ENCODE measurements at regions not wholly inside any gene's neighbourhood (a gene's known extent, or its start where the extent isn't known, plus 50 kb on each side); places are given as distances from the start of the nearest gene placed in this dataset.

DNA sequence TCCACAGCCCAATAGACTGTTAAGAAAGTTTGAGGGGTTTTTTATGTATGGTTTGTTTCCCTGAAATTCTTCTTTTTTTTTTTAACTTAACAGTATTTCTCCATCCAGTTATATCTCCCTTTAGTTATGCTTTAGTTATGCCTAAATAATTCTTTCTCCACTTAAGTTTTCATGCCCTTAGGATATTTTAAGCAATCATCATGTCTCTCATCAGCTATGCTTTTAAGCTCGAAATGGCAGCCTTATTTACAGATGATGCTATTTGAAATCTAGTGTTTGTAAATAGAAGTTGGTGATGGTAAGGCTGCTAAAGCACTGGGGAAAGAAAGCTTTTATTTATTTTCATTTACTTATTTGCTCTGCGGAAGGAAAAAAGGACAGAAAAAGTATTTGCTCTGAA lies 439.3 kb downstream of the TFAP2B start:
- Mint-ChIP-seq H3K4me1 (no peaks in the 10 kb centered on the region), H3K9me3 (peaks cover 0 to 3% (median 0%) of the 10 kb centered on the region in 3 donors), H3K4me3 (no peak overlapping the region), H3K27me3 (no peaks in the 10 kb centered on the region), H3K36me3 (no peaks in the 10 kb centered on the region), H3K27ac (no peak overlapping the region)
- no peaks in the 10 kb centered on the region for H3K27me3 ChIP-seq (replicated peaks in 1 of 2; ENCODE audit: control insufficient read depth in 2 of 2, extremely low read depth in 1 of 2, insufficient read depth in 2 of 2, low read length in 1 of 2)
- H3K9me3 ChIP-seq, result no peaks in the 10 kb centered on the region
- ATAC-seq (replicated peaks in 1 of 4) (no peak), DNase-seq (no peak)
- H3K4me1 ChIP-seq (ENCODE audit: control insufficient read depth in 1 of 2, extremely low read depth in 1 of 2, insufficient read depth in 2 of 2, low read length in 2 of 2), result no peaks in the 10 kb centered on the region
- no peak overlapping the region for H3K27ac ChIP-seq (ENCODE audit: low read length)
- no peak overlapping the region for H3K4me3 ChIP-seq (ENCODE audit: control insufficient read depth in 1 of 2, extremely low read depth in 1 of 2, low read length in 1 of 2)
- POLR2A ChIA-PET, result no interaction called here
- no peaks in the 10 kb centered on the region for H3K36me3 ChIP-seq (ENCODE audit: control insufficient read depth in 2 of 2, extremely low read depth in 1 of 2, insufficient read depth in 1 of 2, low read length in 1 of 2)
- no CpG with 5 or more reads among the region's 2 CpGs for WGBS (ENCODE audit: insufficient coverage)
- CTCF ChIA-PET, result no interaction called here

DNA sequence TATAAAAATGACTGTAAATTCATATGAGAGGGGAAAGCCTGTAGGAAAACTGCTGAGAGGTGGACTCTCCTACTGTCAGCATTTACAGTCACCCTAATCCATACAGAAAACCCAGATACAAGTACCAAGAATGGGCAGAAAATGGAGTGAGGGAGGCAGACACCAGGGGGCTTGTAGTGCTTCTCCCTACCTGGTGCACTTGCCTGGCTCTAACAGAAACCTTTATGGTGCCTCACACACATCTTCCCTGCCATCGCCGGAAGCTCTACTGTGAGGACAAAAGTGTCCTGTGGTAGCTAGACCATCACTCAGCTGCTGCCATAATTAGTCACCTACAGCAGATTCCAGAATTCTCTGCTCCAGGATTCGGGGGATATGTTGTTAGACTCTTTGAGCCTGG lies 441.3 kb downstream of the TFAP2B start:
- POLR2A ChIA-PET, result no interaction called here

DNA sequence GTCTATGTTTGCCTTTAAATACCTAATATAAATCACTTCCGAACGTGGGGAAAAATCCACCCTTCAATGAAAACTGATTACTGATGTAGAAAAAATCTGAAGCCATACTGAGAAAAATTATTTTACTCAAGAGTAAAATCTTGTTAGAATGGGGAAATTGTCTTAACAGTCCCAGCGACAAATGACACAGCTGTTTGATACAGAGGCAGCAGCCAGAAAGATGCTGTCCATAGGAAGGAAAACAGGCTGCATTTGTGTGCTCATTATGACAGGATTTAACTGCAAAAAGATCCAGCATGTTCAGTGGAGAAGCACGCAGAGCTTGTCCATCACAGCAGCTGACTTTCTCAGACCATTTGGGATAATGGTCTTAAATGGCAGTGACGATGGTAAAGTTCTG lies 443.0 kb downstream of the TFAP2B start:
- no peaks in the 10 kb centered on the region for H3K27me3 Mint-ChIP-seq
- no peaks in the 10 kb centered on the region for H3K27me3 ChIP-seq (replicated peaks in 1 of 2; ENCODE audit: control insufficient read depth in 2 of 2, extremely low read depth in 1 of 2, insufficient read depth in 2 of 2, low read length in 1 of 2)
- DNase-seq (no peak), ATAC-seq (replicated peaks in 1 of 4) (no peak)
- no peaks in the 10 kb centered on the region for H3K4me1 Mint-ChIP-seq
- H3K36me3 Mint-ChIP-seq, result no peaks in the 10 kb centered on the region
- peaks cover 0 to 2% (median 2%) of the 10 kb centered on the region in 3 donors for H3K9me3 Mint-ChIP-seq
- CTCF ChIA-PET, result no interaction called here
- H3K27ac ChIP-seq (ENCODE audit: low read length), result no peak overlapping the region
- H3K4me3 ChIP-seq (ENCODE audit: control insufficient read depth in 1 of 2, extremely low read depth in 1 of 2, low read length in 1 of 2), result no peak overlapping the region
- no peak overlapping the region for H3K4me3 Mint-ChIP-seq
- no peaks in the 10 kb centered on the region for H3K36me3 ChIP-seq (ENCODE audit: control insufficient read depth in 2 of 2, extremely low read depth in 1 of 2, insufficient read depth in 1 of 2, low read length in 1 of 2)
- POLR2A ChIA-PET, result no interaction called here
- H3K9me3 ChIP-seq, result no peaks in the 10 kb centered on the region
- H3K4me1 ChIP-seq (ENCODE audit: control insufficient read depth in 1 of 2, extremely low read depth in 1 of 2, insufficient read depth in 2 of 2, low read length in 2 of 2), result no peaks in the 10 kb centered on the region
- 100% methylated on average over 1 of the region's 5 CpGs for WGBS (ENCODE audit: insufficient coverage)
- H3K27ac Mint-ChIP-seq, result no peak overlapping the region

More for the DNA sequence above, 441.3 kb downstream of the TFAP2B start:
- CTCF ChIA-PET, result no interaction called here
- DNase-seq (no peak), ATAC-seq (replicated peaks in 1 of 4) (no peak)
- WGBS (ENCODE audit: insufficient coverage), result no CpG with 5 or more reads among the region's 3 CpGs
- Mint-ChIP-seq H3K4me3 (no peak overlapping the region), H3K4me1 (no peaks in the 10 kb centered on the region), H3K36me3 (no peaks in the 10 kb centered on the region), H3K27ac (no peak overlapping the region), H3K27me3 (no peaks in the 10 kb centered on the region), H3K9me3 (peaks cover 0 to 2% (median 0%) of the 10 kb centered on the region in 3 donors)
- no peaks in the 10 kb centered on the region for H3K4me1 ChIP-seq (ENCODE audit: control insufficient read depth in 1 of 2, extremely low read depth in 1 of 2, insufficient read depth in 2 of 2, low read length in 2 of 2)
- no peak overlapping the region for H3K27ac ChIP-seq (ENCODE audit: low read length)
- H3K27me3 ChIP-seq (replicated peaks in 1 of 2; ENCODE audit: control insufficient read depth in 2 of 2, extremely low read depth in 1 of 2, insufficient read depth in 2 of 2, low read length in 1 of 2), result no peaks in the 10 kb centered on the region
- no peaks in the 10 kb centered on the region for H3K9me3 ChIP-seq
- no peaks in the 10 kb centered on the region for H3K36me3 ChIP-seq (ENCODE audit: control insufficient read depth in 2 of 2, extremely low read depth in 1 of 2, insufficient read depth in 1 of 2, low read length in 1 of 2)
- no peak overlapping the region for H3K4me3 ChIP-seq (ENCODE audit: control insufficient read depth in 1 of 2, extremely low read depth in 1 of 2, low read length in 1 of 2)

DNA sequence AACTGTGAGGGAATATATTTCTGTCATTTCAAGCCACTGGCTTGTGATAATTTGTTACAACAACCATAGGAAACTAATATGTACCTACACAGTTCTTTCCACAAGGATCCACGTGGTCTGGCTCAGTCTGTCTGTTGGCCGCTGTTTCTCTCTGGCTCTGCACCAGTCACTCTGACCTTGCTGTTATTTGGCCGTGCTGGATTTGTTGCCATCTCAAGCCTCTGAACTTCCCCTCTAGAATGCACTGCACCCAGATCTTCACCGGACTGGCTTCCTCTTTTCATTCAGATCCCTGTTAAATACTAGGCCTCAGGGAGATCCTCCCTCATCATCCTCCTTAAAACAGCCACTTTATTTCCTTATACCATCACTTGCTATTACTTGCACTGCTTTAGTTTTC lies 446.8 kb downstream of the TFAP2B start:
- Mint-ChIP-seq H3K4me3 (no peak overlapping the region), H3K9me3 (peaks cover 2 to 5% (median 4%) of the 10 kb centered on the region in 3 donors), H3K27me3 (no peaks in the 10 kb centered on the region), H3K36me3 (no peaks in the 10 kb centered on the region), H3K27ac (no peak overlapping the region), H3K4me1 (no peaks in the 10 kb centered on the region)
- WGBS (ENCODE audit: insufficient coverage), result 31% methylated on average over 4 of the region's 4 CpGs
- ChIA-PET POLR2A (no interaction called here), CTCF (no interaction called here)
- Histone ChIP-seq H3K36me3 (ENCODE audit: control insufficient read depth in 2 of 2, extremely low read depth in 1 of 2, insufficient read depth in 1 of 2, low read length in 1 of 2) (no peaks in the 10 kb centered on the region), H3K9me3 (no peaks in the 10 kb centered on the region), H3K27me3 (replicated peaks in 1 of 2; ENCODE audit: control insufficient read depth in 2 of 2, extremely low read depth in 1 of 2, insufficient read depth in 2 of 2, low read length in 1 of 2) (no peaks in the 10 kb centered on the region), H3K4me1 (ENCODE audit: control insufficient read depth in 1 of 2, extremely low read depth in 1 of 2, insufficient read depth in 2 of 2, low read length in 2 of 2) (no peaks in the 10 kb centered on the region), H3K27ac (ENCODE audit: low read length) (no peak overlapping the region), H3K4me3 (ENCODE audit: control insufficient read depth in 1 of 2, extremely low read depth in 1 of 2, low read length in 1 of 2) (no peak overlapping the region)
- ATAC-seq (replicated peaks in 1 of 4) (no peak), DNase-seq (peak in 1 of 35 experiments; percentile 2)

DNA sequence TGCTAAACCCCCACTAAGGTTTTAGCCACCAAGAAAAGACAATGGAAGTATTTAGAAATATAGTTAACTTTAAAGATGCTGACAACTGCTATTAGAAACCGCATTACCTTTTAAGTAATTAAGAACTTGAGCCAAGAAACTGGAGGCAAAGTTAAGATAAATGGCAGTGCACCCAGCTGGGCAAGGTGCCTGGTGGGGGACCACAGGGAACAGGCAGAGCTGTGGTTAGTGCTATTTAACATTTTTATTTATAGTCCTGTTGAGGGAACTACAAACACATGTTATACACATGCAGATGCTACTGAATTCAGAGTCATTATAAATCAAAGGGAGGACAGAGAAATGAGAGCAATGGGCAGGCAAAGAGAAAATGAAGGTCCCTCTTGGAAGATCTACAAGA lies 447.9 kb downstream of the TFAP2B start:
- Histone ChIP-seq H3K4me3 (ENCODE audit: control insufficient read depth in 1 of 2, extremely low read depth in 1 of 2, low read length in 1 of 2) (no peak overlapping the region), H3K4me1 (ENCODE audit: control insufficient read depth in 1 of 2, extremely low read depth in 1 of 2, insufficient read depth in 2 of 2, low read length in 2 of 2) (no peaks in the 10 kb centered on the region), H3K27me3 (replicated peaks in 1 of 2; ENCODE audit: control insufficient read depth in 2 of 2, extremely low read depth in 1 of 2, insufficient read depth in 2 of 2, low read length in 1 of 2) (no peaks in the 10 kb centered on the region), H3K9me3 (no peaks in the 10 kb centered on the region), H3K27ac (ENCODE audit: low read length) (no peak overlapping the region), H3K36me3 (ENCODE audit: control insufficient read depth in 2 of 2, extremely low read depth in 1 of 2, insufficient read depth in 1 of 2, low read length in 1 of 2) (no peaks in the 10 kb centered on the region)
- Mint-ChIP-seq H3K4me3 (no peak overlapping the region), H3K27me3 (no peaks in the 10 kb centered on the region), H3K4me1 (no peaks in the 10 kb centered on the region), H3K36me3 (no peaks in the 10 kb centered on the region), H3K27ac (no peak overlapping the region), H3K9me3 (peaks cover 5 to 9% (median 6%) of the 10 kb centered on the region in 3 donors)
- no peak for ATAC-seq (replicated peaks in 1 of 4)
- ChIA-PET POLR2A (no interaction called here), CTCF (no interaction called here)
- no peak for DNase-seq
- WGBS (ENCODE audit: insufficient coverage), result no CpG with 5 or more reads among the region's 1 CpG

DNA sequence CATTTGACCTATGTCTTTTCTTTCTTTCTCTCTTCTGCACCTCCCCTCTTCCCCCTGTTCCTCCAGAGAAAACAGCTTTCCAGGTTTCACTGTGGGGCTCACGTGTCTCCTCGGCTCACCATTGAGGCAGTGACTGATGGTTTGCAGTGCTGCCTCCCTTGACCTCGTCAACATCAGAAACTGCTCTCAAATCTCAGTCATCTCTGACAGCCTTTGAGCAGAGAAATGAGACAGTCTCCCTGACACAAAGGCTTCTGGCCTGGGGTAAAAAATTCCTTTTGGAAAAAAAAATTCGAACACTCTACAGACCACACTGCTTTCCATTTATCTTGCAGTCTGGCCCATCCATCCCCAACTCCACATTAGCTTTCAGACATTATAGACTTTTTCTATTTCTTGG lies 450.0 kb downstream of the TFAP2B start:
- CTCF ChIA-PET, result no interaction called here
- POLR2A ChIA-PET, result no interaction called here
- H3K4me1 Mint-ChIP-seq, result no peaks in the 10 kb centered on the region
- no peaks in the 10 kb centered on the region for H3K36me3 Mint-ChIP-seq
- DNase-seq, result no peak
- Histone ChIP-seq H3K27ac (ENCODE audit: low read length) (no peak overlapping the region), H3K9me3 (no peaks in the 10 kb centered on the region), H3K27me3 (replicated peaks in 1 of 2; ENCODE audit: control insufficient read depth in 2 of 2, extremely low read depth in 1 of 2, insufficient read depth in 2 of 2, low read length in 1 of 2) (no peaks in the 10 kb centered on the region), H3K36me3 (ENCODE audit: control insufficient read depth in 2 of 2, extremely low read depth in 1 of 2, insufficient read depth in 1 of 2, low read length in 1 of 2) (no peaks in the 10 kb centered on the region), H3K4me3 (ENCODE audit: control insufficient read depth in 1 of 2, extremely low read depth in 1 of 2, low read length in 1 of 2) (no peak overlapping the region), H3K4me1 (ENCODE audit: control insufficient read depth in 1 of 2, extremely low read depth in 1 of 2, insufficient read depth in 2 of 2, low read length in 2 of 2) (no peaks in the 10 kb centered on the region)
- no peak overlapping the region for H3K4me3 Mint-ChIP-seq
- 70% methylated on average over 3 of the region's 4 CpGs for WGBS (ENCODE audit: insufficient coverage)
- peaks cover 6 to 10% (median 9%) of the 10 kb centered on the region in 3 donors for H3K9me3 Mint-ChIP-seq
- H3K27ac Mint-ChIP-seq, result no peak overlapping the region
- no peaks in the 10 kb centered on the region for H3K27me3 Mint-ChIP-seq
- ATAC-seq (replicated peaks in 1 of 4), result no peak

DNA sequence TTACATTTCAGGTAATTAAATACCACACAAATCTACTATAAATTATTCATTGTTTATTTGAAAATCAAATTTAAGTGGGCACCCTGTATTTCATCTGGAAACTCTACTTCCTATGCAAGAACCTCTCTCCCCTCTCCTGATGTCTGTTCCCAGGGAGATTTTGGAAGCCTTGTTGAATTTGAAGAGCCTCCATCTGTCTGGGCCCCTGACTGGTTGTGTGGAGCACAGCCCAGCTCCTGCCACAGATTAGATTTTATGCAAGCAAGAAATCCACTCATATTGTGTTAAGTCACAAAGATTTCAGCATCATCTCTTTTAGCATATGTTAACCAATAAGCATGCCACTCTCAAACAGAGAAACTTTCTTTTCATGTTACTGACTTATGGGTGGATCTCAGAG lies 451.2 kb downstream of the TFAP2B start:
- no peaks in the 10 kb centered on the region for H3K36me3 ChIP-seq (ENCODE audit: control insufficient read depth in 2 of 2, extremely low read depth in 1 of 2, insufficient read depth in 1 of 2, low read length in 1 of 2)
- ChIA-PET CTCF (no interaction called here), POLR2A (no interaction called here)
- Mint-ChIP-seq H3K27me3 (no peaks in the 10 kb centered on the region), H3K27ac (no peak overlapping the region), H3K36me3 (no peaks in the 10 kb centered on the region), H3K4me3 (no peak overlapping the region), H3K4me1 (no peaks in the 10 kb centered on the region), H3K9me3 (peaks cover 6 to 9% (median 7%) of the 10 kb centered on the region in 3 donors)
- ATAC-seq (replicated peaks in 1 of 4) (no peak), DNase-seq (no peak)
- no peak overlapping the region for H3K27ac ChIP-seq (ENCODE audit: low read length)
- H3K4me1 ChIP-seq (ENCODE audit: control insufficient read depth in 1 of 2, extremely low read depth in 1 of 2, insufficient read depth in 2 of 2, low read length in 2 of 2), result no peaks in the 10 kb centered on the region
- no peak overlapping the region for H3K4me3 ChIP-seq (ENCODE audit: control insufficient read depth in 1 of 2, extremely low read depth in 1 of 2, low read length in 1 of 2)
- no peaks in the 10 kb centered on the region for H3K9me3 ChIP-seq
- H3K27me3 ChIP-seq (replicated peaks in 1 of 2; ENCODE audit: control insufficient read depth in 2 of 2, extremely low read depth in 1 of 2, insufficient read depth in 2 of 2, low read length in 1 of 2), result no peaks in the 10 kb centered on the region

Data from T-cell (primary cell).